Neural cell (in vitro differentiated cells): ENCODE measurements at regions not wholly inside any gene's neighbourhood (a gene's known extent, or its start where the extent isn't known, plus 50 kb on each side); places are given as distances from the start of the nearest gene placed in this dataset.

Experiments used
- H2AFZ ChIP-seq: fragments of 200-600, 300-800 bp; sonication (generic), shearing (Covaris generic); 2 replicates; pipeline ENCODE4 v1.6.0; 2014; ENCODE audit warnings: low read depth, mild to moderate bottlenecking, antibody characterized with exemption, low read length, moderate library complexity
- H3F3A ChIP-seq: fragments of 200-600 bp; shearing (Covaris generic); 2 replicates; pipeline ENCODE4 v1.6.1; 2016; ENCODE audit warnings: mild to moderate bottlenecking, moderate library complexity, mixed read lengths, antibody characterized with exemption, low read length; ENCODE audit not compliant: insufficient read depth, poor library complexity, severe bottlenecking
- H3K27ac ChIP-seq: fragments of 200-600, 300-800 bp; sonication (generic), shearing (Covaris generic); 2 replicates; pipeline ENCODE4 v1.5.1; 2014; ENCODE audit warnings: mild to moderate bottlenecking, low read length, moderate library complexity
- H3K27me3 ChIP-seq: fragments of 300-800, 200-600 bp; sonication (generic), shearing (Covaris generic); 2 replicates; pipeline ENCODE4 v1.6.0; 2014; ENCODE audit warnings: mild to moderate bottlenecking, low read depth, low read length, moderate library complexity; ENCODE audit not compliant: insufficient read depth
- H3K36me3 ChIP-seq: fragments of 300-800, 200-600 bp; sonication (generic), shearing (Covaris generic); 2 replicates; pipeline ENCODE4 v1.5.1; 2014; ENCODE audit warnings: mild to moderate bottlenecking, antibody characterized with exemption, low read length, moderate library complexity; ENCODE audit not compliant: insufficient read depth
- H3K4me2 ChIP-seq: fragments of 300-800, 200-600 bp; sonication (generic), shearing (Covaris generic); 2 replicates; pipeline ENCODE4 v1.6.0; 2014; ENCODE audit warnings: mild to moderate bottlenecking, low read length
- H3K4me3 ChIP-seq: fragments of 300-800, 200-600 bp; sonication (generic), shearing (Covaris generic); 2 replicates; pipeline ENCODE4 v1.5.1; 2014; ENCODE audit warnings: mild to moderate bottlenecking, low read length, moderate library complexity
- H3K79me2 ChIP-seq: fragments of 200-600 bp; shearing (Covaris generic); replicated peaks from 2 replicates; pipeline ENCODE4 v1.6.0; 2014; ENCODE audit warnings: mild to moderate bottlenecking, low read length, moderate library complexity; ENCODE audit not compliant: insufficient read depth
- H3K9ac ChIP-seq: fragments of 300-800, 200-600 bp; sonication (generic), shearing (Covaris generic); 2 replicates; pipeline ENCODE4 v1.6.1; 2016; ENCODE audit warnings: mild to moderate bottlenecking, low read length, mixed read lengths
- H3K9me2 ChIP-seq: fragments of 200-600 bp; shearing (Covaris generic); 2 replicates; pipeline ENCODE4 v1.6.1; 2016; ENCODE audit warnings: mild to moderate bottlenecking, low read length, mixed read lengths; ENCODE audit not compliant: insufficient read depth
- H3K9me3 ChIP-seq: fragments of 200-600, 300-800 bp; sonication (generic), shearing (Covaris generic); 2 replicates; pipeline ENCODE4 v1.6.1; 2016; ENCODE audit warnings: mild to moderate bottlenecking, mixed run types, low read length, moderate library complexity, mixed read lengths
- H4K20me1 ChIP-seq: fragments of 200-600 bp; shearing (Covaris generic); 2 replicates; pipeline ENCODE4 v1.6.1; 2016; ENCODE audit warnings: mild to moderate bottlenecking, mixed run types; ENCODE audit not compliant: insufficient read depth
- EP300 ChIP-seq: fragments of 450-650 bp; conservative IDR thresholded peaks from 2 replicates; pipeline ENCODE4 v1.6.1; 2014; ENCODE audit warnings: antibody characterized with exemption, mild to moderate bottlenecking, moderate library complexity; ENCODE audit not compliant: poor library complexity, severe bottlenecking
- EZH2 ChIP-seq: fragments of 200-600, 300-800 bp; shearing (Covaris generic), sonication (generic); IDR thresholded peaks from 2 replicates; pipeline ENCODE4 v1.6.1; 2014; ENCODE audit warnings: antibody characterized with exemption, low read length, borderline replicate concordance, mild to moderate bottlenecking; ENCODE audit not compliant: insufficient read depth, poor library complexity, severe bottlenecking
- MXI1 ChIP-seq: fragments of 450-650 bp; conservative IDR thresholded peaks from 2 replicates; pipeline ENCODE4 v1.6.1; 2014; ENCODE audit warnings: antibody characterized with exemption, mild to moderate bottlenecking; ENCODE audit not compliant: poor library complexity, severe bottlenecking
- POLR2AphosphoS5 ChIP-seq: IDR thresholded peaks from 2 replicates; pipeline ENCODE4 v1.6.1; 2012
- RAD21 ChIP-seq: fragments of 450-650 bp; conservative IDR thresholded peaks from 2 replicates; pipeline ENCODE4 v1.6.1; 2014; ENCODE audit warnings: antibody characterized with exemption, mild to moderate bottlenecking, moderate library complexity
- SMC3 ChIP-seq: fragments of 450-650 bp; conservative IDR thresholded peaks from 2 replicates; pipeline ENCODE4 v1.6.1; 2014; ENCODE audit warnings: antibody characterized with exemption, mild to moderate bottlenecking, moderate library complexity; ENCODE audit not compliant: poor library complexity
- TAF1 ChIP-seq: IDR thresholded peaks from 2 replicates; pipeline ENCODE4 v1.6.1; 2012; ENCODE audit warnings: low read depth
- TF ChIP-seq, protein P1 (sequence below): IDR thresholded peaks from 2 replicates; pipeline ENCODE4 v1.6.1; 2012; ENCODE audit warnings: borderline replicate concordance
- TF ChIP-seq, protein P2 (sequence below): fragments of 450-650 bp; IDR thresholded peaks from 2 replicates; pipeline ENCODE4 v1.5.1; 2014; ENCODE audit warnings: antibody characterized with exemption, mild to moderate bottlenecking, moderate library complexity; ENCODE audit not compliant: poor library complexity, severe bottlenecking

DNA sequence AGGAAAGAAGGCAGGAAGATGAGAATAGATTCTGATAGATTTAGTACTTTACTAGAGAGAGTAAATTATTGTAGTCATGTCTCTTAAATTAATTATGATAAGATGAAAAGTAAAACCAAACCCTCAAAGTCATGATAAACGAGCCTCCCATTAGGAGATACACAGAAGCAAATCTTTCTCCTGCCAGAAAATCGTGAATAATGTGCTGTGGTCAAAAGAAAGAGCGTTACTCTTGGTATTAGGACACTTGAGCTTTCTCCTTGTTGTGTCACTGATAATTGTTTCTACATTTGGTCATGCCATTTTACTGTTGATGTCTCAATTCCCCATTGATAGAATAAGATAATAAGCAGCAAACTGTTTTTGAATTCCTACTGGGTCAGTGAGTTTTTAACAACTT, 562.8 kb upstream of the TLE4 start:
- H3K9ac ChIP-seq, result no peak overlapping the region
- H3K4me2 ChIP-seq, result no peak overlapping the region
- H2AFZ ChIP-seq, result no peak overlapping the region
- no peaks in the 10 kb centered on the region for H3K79me2 ChIP-seq
- H3K27me3 ChIP-seq, result no peaks in the 10 kb centered on the region
- no peaks in the 10 kb centered on the region for H3K9me3 ChIP-seq
- H3K4me3 ChIP-seq, result no peak overlapping the region
- no peak overlapping the region for H3K27ac ChIP-seq
- H3K36me3 ChIP-seq, result no peaks in the 10 kb centered on the region
- no peaks in the 10 kb centered on the region for H3K9me2 ChIP-seq
- H4K20me1 ChIP-seq, result no peaks in the 10 kb centered on the region
- TF ChIP-seq, protein P1, sequence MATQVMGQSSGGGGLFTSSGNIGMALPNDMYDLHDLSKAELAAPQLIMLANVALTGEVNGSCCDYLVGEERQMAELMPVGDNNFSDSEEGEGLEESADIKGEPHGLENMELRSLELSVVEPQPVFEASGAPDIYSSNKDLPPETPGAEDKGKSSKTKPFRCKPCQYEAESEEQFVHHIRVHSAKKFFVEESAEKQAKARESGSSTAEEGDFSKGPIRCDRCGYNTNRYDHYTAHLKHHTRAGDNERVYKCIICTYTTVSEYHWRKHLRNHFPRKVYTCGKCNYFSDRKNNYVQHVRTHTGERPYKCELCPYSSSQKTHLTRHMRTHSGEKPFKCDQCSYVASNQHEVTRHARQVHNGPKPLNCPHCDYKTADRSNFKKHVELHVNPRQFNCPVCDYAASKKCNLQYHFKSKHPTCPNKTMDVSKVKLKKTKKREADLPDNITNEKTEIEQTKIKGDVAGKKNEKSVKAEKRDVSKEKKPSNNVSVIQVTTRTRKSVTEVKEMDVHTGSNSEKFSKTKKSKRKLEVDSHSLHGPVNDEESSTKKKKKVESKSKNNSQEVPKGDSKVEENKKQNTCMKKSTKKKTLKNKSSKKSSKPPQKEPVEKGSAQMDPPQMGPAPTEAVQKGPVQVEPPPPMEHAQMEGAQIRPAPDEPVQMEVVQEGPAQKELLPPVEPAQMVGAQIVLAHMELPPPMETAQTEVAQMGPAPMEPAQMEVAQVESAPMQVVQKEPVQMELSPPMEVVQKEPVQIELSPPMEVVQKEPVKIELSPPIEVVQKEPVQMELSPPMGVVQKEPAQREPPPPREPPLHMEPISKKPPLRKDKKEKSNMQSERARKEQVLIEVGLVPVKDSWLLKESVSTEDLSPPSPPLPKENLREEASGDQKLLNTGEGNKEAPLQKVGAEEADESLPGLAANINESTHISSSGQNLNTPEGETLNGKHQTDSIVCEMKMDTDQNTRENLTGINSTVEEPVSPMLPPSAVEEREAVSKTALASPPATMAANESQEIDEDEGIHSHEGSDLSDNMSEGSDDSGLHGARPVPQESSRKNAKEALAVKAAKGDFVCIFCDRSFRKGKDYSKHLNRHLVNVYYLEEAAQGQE, result no peak
- TF ChIP-seq EP300, result no peak
- no peak for TF ChIP-seq EZH2
- no peak for TF ChIP-seq RAD21
- TF ChIP-seq, protein P2, sequence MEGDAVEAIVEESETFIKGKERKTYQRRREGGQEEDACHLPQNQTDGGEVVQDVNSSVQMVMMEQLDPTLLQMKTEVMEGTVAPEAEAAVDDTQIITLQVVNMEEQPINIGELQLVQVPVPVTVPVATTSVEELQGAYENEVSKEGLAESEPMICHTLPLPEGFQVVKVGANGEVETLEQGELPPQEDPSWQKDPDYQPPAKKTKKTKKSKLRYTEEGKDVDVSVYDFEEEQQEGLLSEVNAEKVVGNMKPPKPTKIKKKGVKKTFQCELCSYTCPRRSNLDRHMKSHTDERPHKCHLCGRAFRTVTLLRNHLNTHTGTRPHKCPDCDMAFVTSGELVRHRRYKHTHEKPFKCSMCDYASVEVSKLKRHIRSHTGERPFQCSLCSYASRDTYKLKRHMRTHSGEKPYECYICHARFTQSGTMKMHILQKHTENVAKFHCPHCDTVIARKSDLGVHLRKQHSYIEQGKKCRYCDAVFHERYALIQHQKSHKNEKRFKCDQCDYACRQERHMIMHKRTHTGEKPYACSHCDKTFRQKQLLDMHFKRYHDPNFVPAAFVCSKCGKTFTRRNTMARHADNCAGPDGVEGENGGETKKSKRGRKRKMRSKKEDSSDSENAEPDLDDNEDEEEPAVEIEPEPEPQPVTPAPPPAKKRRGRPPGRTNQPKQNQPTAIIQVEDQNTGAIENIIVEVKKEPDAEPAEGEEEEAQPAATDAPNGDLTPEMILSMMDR, result no peak
- no peak for TF ChIP-seq SMC3
- TF ChIP-seq MXI1, result no peak
- no peak for TF ChIP-seq TAF1
- TF ChIP-seq POLR2AphosphoS5, result no peak
- no peaks in the 10 kb centered on the region for H3F3A ChIP-seq

DNA sequence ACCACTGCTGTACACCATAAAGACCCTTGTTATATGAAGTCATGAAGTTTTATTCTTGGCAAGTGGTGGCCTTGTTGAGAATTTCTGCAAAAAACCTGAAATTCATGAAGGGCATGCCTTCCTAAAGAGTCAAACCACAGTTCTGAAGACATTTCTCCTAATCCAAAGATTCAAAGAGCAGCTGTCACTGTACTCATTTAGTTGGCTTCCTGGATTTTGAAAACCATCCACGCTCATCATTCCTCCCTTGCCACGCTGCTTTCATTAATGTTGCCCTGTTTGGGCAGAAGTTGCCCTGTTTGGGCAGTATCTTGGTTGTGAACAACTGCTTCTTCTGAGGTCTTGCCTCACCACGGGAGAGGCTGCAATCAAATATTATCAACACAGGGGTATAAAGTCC, 560.3 kb upstream of the TLE4 start:
- no peak overlapping the region for H3K9ac ChIP-seq
- H3K27me3 ChIP-seq, result no peaks in the 10 kb centered on the region
- H2AFZ ChIP-seq, result no peak overlapping the region
- no peaks in the 10 kb centered on the region for H4K20me1 ChIP-seq
- H3K9me2 ChIP-seq, result no peaks in the 10 kb centered on the region
- no peak overlapping the region for H3K4me2 ChIP-seq
- TF ChIP-seq, protein P2, result no peak
- TF ChIP-seq TAF1, result no peak
- TF ChIP-seq RAD21, result no peak
- TF ChIP-seq EP300, result no peak
- H3K36me3 ChIP-seq, result no peaks in the 10 kb centered on the region
- H3K79me2 ChIP-seq, result no peaks in the 10 kb centered on the region
- H3F3A ChIP-seq, result no peaks in the 10 kb centered on the region
- no peak overlapping the region for H3K27ac ChIP-seq
- H3K4me3 ChIP-seq, result no peak overlapping the region
- H3K9me3 ChIP-seq, result no peaks in the 10 kb centered on the region
